ENCODE measurements at regions not wholly inside any gene's neighbourhood (a gene's known extent, or its start where the extent isn't known, plus 50 kb on each side); places are given as distances from the start of the nearest gene placed in this dataset.

GRCh38 chr13:65881561-65882155, 1348.5 kb downstream of the PCDH9 start:
- H2BK15ac ChIP-seq (ENCODE audit: low read depth, low read length): no peak overlapping the region
- H3K9me3 Mint-ChIP-seq: peaks cover 0 to 4% of the 10 kb centered on the region in 2 experiments; a peak in 1 of 5 replicates
- H3K18ac ChIP-seq (ENCODE audit: insufficient read length, low read depth, low read length): no peak overlapping the region
- no peak overlapping the region for H2AK5ac ChIP-seq (ENCODE audit: insufficient read length, low read length)
- H3K27me3 Mint-ChIP-seq (ENCODE audit: low read depth): no peaks in the 10 kb centered on the region
- H3K27me3 ChIP-seq (ENCODE audit: insufficient read depth, low read length): no peaks in the 10 kb centered on the region
- no peak overlapping the region for H3K27ac ChIP-seq (ENCODE audit: insufficient read length, low read depth, low read length)
- no peaks in the 10 kb centered on the region for H3K79me2 ChIP-seq (ENCODE audit: insufficient read depth, low read length)
- H3K4ac ChIP-seq (ENCODE audit: low read depth, low read length): no peak overlapping the region
- no peak overlapping the region for H4K8ac ChIP-seq (replicated peaks; ENCODE audit: insufficient read length, low read depth, low read length)
- no peak overlapping the region for H3K9ac ChIP-seq (ENCODE audit: extremely low read depth, insufficient read length, low read length)
- H3K4me2 ChIP-seq (ENCODE audit: insufficient read depth, insufficient read length, low read length): no peak overlapping the region
- H3K9me3 ChIP-seq (ENCODE audit: control insufficient read depth, low read depth, low read length): no peaks in the 10 kb centered on the region
- no peak overlapping the region for H3K4me3 Mint-ChIP-seq
- H3K36me3 Mint-ChIP-seq (ENCODE audit: insufficient read depth in 1 of 3, low read depth in 3 of 3): no peaks in the 10 kb centered on the region
- no peak overlapping the region for H3K56ac ChIP-seq (ENCODE audit: insufficient read length, low read depth, low read length)
- H4K5ac ChIP-seq (ENCODE audit: insufficient read length, low read depth, low read length): no peak overlapping the region
- no peaks in the 10 kb centered on the region for H3K79me1 ChIP-seq (ENCODE audit: insufficient read depth, low read depth, low read length, poor library complexity, severe bottlenecking)
- no peak for TF ChIP-seq CTCF (conservative IDR thresholded peaks at IDR 0.05)
- H3K23me2 ChIP-seq (ENCODE audit: insufficient read length, low read depth, low read length, poor library complexity, severe bottlenecking): no peaks in the 10 kb centered on the region
- no peak overlapping the region for H4K91ac ChIP-seq (ENCODE audit: insufficient read length, low read depth, low read length)
- DNase-seq: no peak
- no peak overlapping the region for H2AFZ ChIP-seq (ENCODE audit: low read length)
- no peak overlapping the region for H2BK5ac ChIP-seq (ENCODE audit: insufficient read length, low read length)
- H3T11ph ChIP-seq (ENCODE audit: low read length): no peak overlapping the region
- WGBS (ENCODE audit: extremely low coverage, insufficient read length, low lambda C conversion rate): no CpG with 5 or more reads among the region's 3 CpGs
- no peak overlapping the region for H3K23ac ChIP-seq (ENCODE audit: insufficient read length, low read depth, low read length)
- H2BK20ac ChIP-seq (ENCODE audit: low read depth, low read length, poor library complexity, severe bottlenecking): no peak overlapping the region
- no peaks in the 10 kb centered on the region for H3K4me1 ChIP-seq (ENCODE audit: insufficient read depth, low read length)
- H2BK120ac ChIP-seq (ENCODE audit: low read depth, low read length, poor library complexity, severe bottlenecking): no peak overlapping the region
- H2BK12ac ChIP-seq (ENCODE audit: insufficient read length, low read depth, low read length): no peak overlapping the region
- H3K27ac Mint-ChIP-seq: no peak overlapping the region
- H4K20me1 ChIP-seq (ENCODE audit: control insufficient read depth, insufficient read depth, insufficient read length): no peaks in the 10 kb centered on the region
- no peak overlapping the region for H3K14ac ChIP-seq (ENCODE audit: insufficient read depth, low read length)
- no peaks in the 10 kb centered on the region for H3K4me1 Mint-ChIP-seq
